K562 (cell line): ENCODE measurements at regions not wholly inside any gene's neighbourhood (a gene's known extent, or its start where the extent isn't known, plus 50 kb on each side); places are given as distances from the start of the nearest gene placed in this dataset.

Experiments used
- BCLAF1 ChIP-seq, 2 experiments: fragments of 450-650 bp in 1 of 2; IDR thresholded peaks; 2 replicates each; pipeline ENCODE4 v1.6.1; 2011 to 2017; ENCODE audit warnings: low read depth in 2 of 2, antibody characterized with exemption in 1 of 2, borderline replicate concordance in 1 of 2, low read length in 1 of 2, mild to moderate bottlenecking in 1 of 2, mixed read lengths in 1 of 2; ENCODE audit not compliant: control insufficient read depth in 1 of 2
- CHAMP1 ChIP-seq: fragments of 450-650 bp; IDR thresholded peaks from 2 replicates; pipeline ENCODE4 v1.6.1; 2016; ENCODE audit warnings: mild to moderate bottlenecking
- EP300 ChIP-seq: IDR thresholded peaks from 2 replicates; pipeline ENCODE4 v1.6.1; 2012; ENCODE audit warnings: low read length, improper control_type of control experiment
- HCFC1 ChIP-seq: IDR thresholded peaks from 2 replicates; pipeline ENCODE4 v1.6.1; 2012; ENCODE audit warnings: low read depth, low read length, improper control_type of control experiment
- JUN ChIP-seq, 2 experiments: sonication (generic) in 1 of 2; formaldehyde crosslinking in 1 of 2; IDR thresholded peaks; 2 replicates each; pipeline versions ENCODE4 v1.6.1 to v1.8.0; 2012 to 2022; ENCODE audit warnings: borderline replicate concordance in 2 of 2, mild to moderate bottlenecking in 2 of 2, improper control_type of control experiment in 1 of 2, low read depth in 1 of 2, low read length in 1 of 2, missing genetic modification reagents in 1 of 2
- KDM2B ChIP-seq: fragments of 250-450 bp; sonication (Bioruptor Pico); IDR thresholded peaks from 2 replicates; pipeline ENCODE4 v1.8.0; 2021; ENCODE audit warnings: mild to moderate bottlenecking, moderate library complexity
- NR2F6 ChIP-seq: fragments of 450-650 bp; formaldehyde crosslinking; IDR thresholded peaks from 2 replicates; pipeline ENCODE4 v1.4.0; 2020; ENCODE audit warnings: mild to moderate bottlenecking
- RB1 ChIP-seq: fragments of 450-650 bp; IDR thresholded peaks from 2 replicates; pipeline ENCODE4 v1.6.1; 2017; ENCODE audit warnings: low read depth, mild to moderate bottlenecking
- SOX6 ChIP-seq: fragments of 450-650 bp; IDR thresholded peaks from 2 replicates; pipeline ENCODE4 v1.6.1; 2014; ENCODE audit warnings: mild to moderate bottlenecking
- ZNF318 ChIP-seq, 2 experiments: fragments of 450-650 bp; IDR thresholded peaks; 2 replicates each; pipeline ENCODE4 v1.6.1; 2016; ENCODE audit warnings: mild to moderate bottlenecking in 2 of 2, borderline replicate concordance in 1 of 2, low read depth in 1 of 2, moderate library complexity in 1 of 2
- TF ChIP-seq, protein P1 (sequence below): sonication (generic); formaldehyde crosslinking; IDR thresholded peaks from 2 replicates; pipeline ENCODE4 v1.8.1; 2023; ENCODE audit warnings: mild to moderate bottlenecking, missing genetic modification reagents

DNA sequence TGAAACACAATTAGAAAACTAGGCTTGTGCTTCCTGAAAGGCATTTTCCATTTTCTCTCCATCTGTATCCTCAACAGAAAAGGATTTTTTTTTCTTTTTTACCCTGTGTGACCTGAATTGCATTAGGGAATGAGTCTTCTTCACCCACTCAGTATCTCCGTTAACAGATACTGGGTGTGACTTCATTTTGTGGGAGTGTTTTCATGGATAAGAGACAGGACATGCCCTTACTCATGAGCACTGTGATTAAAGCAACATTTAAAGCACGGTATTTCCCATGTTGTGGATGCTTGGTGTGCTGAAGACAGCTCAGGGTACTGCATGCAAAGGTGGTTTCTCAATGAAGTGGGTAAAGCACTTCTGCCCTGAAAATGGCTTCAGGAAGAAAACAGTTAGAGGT is 1397.3 kb upstream of the TMEM132C start (continued):
- TF ChIP-seq ZNF318 (IDR thresholded peaks at IDR 0.05; ENCODE audit: borderline replicate concordance in 1 of 2, low read depth in 1 of 2) (no peak), KDM2B (CRISPR knock-in tag) (no peak), EP300 (peak; percentile 94), RB1 (no peak), JUN (IDR thresholded peaks at IDR 0.05; ENCODE audit: borderline replicate concordance, low read depth, low read length) (peak; percentile 66; the same call in 1 of the 2 replicates), JUN (CRISPR knock-in tag; IDR thresholded peaks at IDR 0.05; ENCODE audit: borderline replicate concordance) (no peak), SOX6 (peak; percentile 64; the same call in 1 of the 2 replicates), HCFC1 (no peak), CHAMP1 (peak; percentile 67; the same call in 1 of the 2 replicates), BCLAF1 (IDR thresholded peaks at IDR 0.05; ENCODE audit: borderline replicate concordance in 1 of 2, control insufficient read depth in 1 of 2, low read depth in 2 of 2, low read length in 1 of 2) (no peak), NR2F6 (CRISPR knock-in tag) (no peak)
- TF ChIP-seq, protein P1, sequence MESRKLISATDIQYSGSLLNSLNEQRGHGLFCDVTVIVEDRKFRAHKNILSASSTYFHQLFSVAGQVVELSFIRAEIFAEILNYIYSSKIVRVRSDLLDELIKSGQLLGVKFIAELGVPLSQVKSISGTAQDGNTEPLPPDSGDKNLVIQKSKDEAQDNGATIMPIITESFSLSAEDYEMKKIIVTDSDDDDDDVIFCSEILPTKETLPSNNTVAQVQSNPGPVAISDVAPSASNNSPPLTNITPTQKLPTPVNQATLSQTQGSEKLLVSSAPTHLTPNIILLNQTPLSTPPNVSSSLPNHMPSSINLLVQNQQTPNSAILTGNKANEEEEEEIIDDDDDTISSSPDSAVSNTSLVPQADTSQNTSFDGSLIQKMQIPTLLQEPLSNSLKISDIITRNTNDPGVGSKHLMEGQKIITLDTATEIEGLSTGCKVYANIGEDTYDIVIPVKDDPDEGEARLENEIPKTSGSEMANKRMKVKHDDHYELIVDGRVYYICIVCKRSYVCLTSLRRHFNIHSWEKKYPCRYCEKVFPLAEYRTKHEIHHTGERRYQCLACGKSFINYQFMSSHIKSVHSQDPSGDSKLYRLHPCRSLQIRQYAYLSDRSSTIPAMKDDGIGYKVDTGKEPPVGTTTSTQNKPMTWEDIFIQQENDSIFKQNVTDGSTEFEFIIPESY (CRISPR knock-in tag) = no peak
